ENCODE measurements at regions not wholly inside any gene's neighbourhood (a gene's known extent, or its start where the extent isn't known, plus 50 kb on each side); places are given as distances from the start of the nearest gene placed in this dataset.

DNA sequence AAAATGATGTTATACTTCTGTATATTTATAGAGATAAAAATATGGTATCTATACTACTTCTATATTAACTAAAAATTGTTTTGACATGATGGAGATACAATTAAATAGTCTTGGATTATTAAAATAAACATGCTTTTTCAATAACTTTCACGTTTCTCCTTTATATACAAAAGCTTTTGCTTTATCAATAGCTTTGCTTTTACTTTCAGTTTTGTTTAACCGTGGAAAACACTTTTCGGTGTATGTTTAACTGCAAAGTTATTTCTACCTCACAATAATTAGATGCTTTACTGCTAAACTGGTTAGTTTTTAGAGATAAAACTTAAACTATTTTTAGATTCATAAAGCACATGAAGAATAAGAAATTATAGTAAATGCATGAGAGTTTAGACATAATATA lies 432.1 kb upstream of the PCDH15 start:
- no peak overlapping the region for H3K27ac ChIP-seq (replicated peaks)
- H3K4me3 ChIP-seq, result peak overlapping the region; percentile 0
- DNase-seq, result no peak
- no peaks in the 10 kb centered on the region for H3K36me3 ChIP-seq
- intact Hi-C loops (cut with micrococcal nuclease), result no loop called here
- TF ChIP-seq, protein P1, sequence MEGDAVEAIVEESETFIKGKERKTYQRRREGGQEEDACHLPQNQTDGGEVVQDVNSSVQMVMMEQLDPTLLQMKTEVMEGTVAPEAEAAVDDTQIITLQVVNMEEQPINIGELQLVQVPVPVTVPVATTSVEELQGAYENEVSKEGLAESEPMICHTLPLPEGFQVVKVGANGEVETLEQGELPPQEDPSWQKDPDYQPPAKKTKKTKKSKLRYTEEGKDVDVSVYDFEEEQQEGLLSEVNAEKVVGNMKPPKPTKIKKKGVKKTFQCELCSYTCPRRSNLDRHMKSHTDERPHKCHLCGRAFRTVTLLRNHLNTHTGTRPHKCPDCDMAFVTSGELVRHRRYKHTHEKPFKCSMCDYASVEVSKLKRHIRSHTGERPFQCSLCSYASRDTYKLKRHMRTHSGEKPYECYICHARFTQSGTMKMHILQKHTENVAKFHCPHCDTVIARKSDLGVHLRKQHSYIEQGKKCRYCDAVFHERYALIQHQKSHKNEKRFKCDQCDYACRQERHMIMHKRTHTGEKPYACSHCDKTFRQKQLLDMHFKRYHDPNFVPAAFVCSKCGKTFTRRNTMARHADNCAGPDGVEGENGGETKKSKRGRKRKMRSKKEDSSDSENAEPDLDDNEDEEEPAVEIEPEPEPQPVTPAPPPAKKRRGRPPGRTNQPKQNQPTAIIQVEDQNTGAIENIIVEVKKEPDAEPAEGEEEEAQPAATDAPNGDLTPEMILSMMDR (IDR thresholded peaks at IDR 0.05; ENCODE audit: borderline replicate concordance), result no peak
- no peaks in the 10 kb centered on the region for H3K27me3 ChIP-seq (ENCODE audit: low read depth)
- H3K4me1 ChIP-seq, result no peaks in the 10 kb centered on the region
- H3K9me3 ChIP-seq (replicated peaks), result no peaks in the 10 kb centered on the region

DNA sequence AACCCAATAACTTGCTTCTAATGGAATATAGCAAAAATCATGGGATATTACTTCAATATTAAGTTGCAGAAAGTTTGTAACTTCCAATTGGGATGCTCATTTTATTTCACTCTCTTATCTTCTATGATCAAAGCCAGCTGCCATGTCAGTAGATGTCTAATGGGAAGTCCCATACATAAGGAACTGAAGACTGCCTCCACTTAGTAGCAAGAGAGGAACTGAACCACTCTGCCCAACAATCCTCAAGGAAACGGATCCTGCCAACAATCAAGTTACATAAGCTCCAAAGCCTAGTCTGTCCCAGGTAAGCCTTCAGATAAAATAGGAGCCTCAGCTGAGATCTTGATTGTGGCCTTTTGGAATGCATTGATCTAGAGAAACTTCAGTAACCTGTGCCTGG lies 431.5 kb upstream of the PCDH15 start:
- Histone ChIP-seq H3K27me3 (ENCODE audit: low read depth) (no peaks in the 10 kb centered on the region), H3K27ac (replicated peaks) (no peak overlapping the region), H3K36me3 (no peaks in the 10 kb centered on the region), H3K4me1 (no peaks in the 10 kb centered on the region), H3K9me3 (replicated peaks) (no peaks in the 10 kb centered on the region), H3K4me3 (no peak overlapping the region)
- intact Hi-C loops (cut with micrococcal nuclease), result no loop called here
- DNase-seq, result no peak
- TF ChIP-seq, protein P1 (IDR thresholded peaks at IDR 0.05; ENCODE audit: borderline replicate concordance), result no peak

DNA sequence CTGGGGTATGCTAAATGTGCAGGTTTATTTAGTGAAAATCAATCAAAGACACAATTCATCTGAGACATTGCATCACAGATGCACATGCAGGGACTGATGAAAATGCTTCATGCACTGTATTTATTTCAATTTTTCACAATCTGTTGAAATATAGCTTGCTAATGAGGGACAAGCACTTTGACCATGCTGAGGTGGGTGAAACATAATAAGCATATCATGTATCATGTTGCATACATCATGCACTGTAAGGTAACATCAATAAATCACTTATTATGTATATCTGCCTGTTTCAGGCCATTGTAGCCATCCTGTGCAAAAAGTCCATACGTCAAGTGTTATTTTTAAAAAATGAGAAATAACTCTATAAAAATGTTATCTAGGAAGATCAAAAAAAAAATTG lies 426.9 kb upstream of the PCDH15 start:
- Histone ChIP-seq H3K4me3 (no peak overlapping the region), H3K27me3 (ENCODE audit: low read depth) (no peaks in the 10 kb centered on the region), H3K9me3 (replicated peaks) (no peaks in the 10 kb centered on the region), H3K4me1 (no peaks in the 10 kb centered on the region), H3K27ac (replicated peaks) (no peak overlapping the region), H3K36me3 (no peaks in the 10 kb centered on the region)
- DNase-seq, result no peak
- TF ChIP-seq, protein P1 (IDR thresholded peaks at IDR 0.05; ENCODE audit: borderline replicate concordance), result no peak
- intact Hi-C loops (cut with micrococcal nuclease), result no loop called here

DNA sequence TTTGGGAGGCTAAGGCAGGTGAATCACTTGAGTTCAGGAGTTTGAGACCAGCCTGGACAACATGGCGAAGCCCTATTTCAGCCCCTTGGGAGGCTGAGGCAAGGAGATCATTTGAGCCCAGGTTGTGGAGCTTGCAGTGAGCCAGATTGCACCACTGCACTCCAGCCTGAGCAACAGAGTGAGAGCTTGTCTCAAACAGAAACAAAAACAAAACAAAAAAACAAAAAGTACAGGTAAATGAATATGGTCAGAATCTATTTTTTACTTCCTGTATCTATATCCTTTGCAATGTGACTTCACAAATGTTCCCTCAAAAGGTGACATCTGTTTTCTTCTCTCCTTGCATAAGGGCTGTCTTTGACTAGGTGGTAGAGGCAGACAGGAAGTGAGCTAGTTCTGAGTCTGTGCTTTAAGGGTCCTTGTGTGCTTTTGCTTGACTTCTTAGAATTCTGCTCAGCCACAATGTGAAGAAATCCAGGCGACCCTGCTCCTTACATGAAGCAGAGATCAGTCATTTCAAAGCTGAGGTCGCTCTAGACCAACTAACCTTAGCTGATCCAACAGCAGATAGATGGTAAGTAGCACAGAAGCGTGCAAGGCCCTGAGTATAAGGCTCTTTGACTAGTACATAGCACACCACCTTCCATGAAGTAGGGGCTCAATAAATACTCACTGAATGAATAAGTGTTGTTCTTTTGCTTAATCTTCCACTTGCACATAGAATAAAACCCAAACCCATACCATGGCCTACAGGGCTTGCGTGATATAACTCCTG lies 423.2 kb upstream of the PCDH15 start:
- TF ChIP-seq, protein P1 (IDR thresholded peaks at IDR 0.05; ENCODE audit: borderline replicate concordance), result no peak
- intact Hi-C loops (cut with micrococcal nuclease), result no loop called here
- H3K4me3 ChIP-seq, result no peak overlapping the region

DNA sequence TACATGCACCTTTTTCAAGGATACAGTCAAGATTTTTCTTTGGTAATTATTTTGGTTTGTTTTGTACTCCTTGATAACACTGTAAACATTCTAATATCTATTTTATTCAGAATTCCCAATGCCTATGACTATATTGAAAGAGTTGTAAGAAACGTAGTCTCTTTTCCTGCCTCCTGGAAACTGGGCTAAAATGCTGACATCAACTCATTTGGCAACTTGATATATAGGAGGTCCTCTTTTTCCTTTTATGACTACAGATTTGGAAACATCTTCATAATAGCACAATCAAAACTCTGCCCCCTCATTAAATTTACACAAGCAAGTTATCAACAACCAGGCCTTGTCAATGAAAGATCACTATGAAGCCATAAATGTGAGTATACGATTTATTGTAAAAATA lies 422.3 kb upstream of the PCDH15 start:
- Histone ChIP-seq H3K4me3 (no peak overlapping the region), H3K27me3 (ENCODE audit: low read depth) (no peaks in the 10 kb centered on the region), H3K9me3 (replicated peaks) (no peaks in the 10 kb centered on the region), H3K27ac (replicated peaks) (no peak overlapping the region), H3K4me1 (no peaks in the 10 kb centered on the region), H3K36me3 (no peaks in the 10 kb centered on the region)
- TF ChIP-seq, protein P1 (IDR thresholded peaks at IDR 0.05; ENCODE audit: borderline replicate concordance), result no peak
- intact Hi-C loops (cut with micrococcal nuclease), result no loop called here
- DNase-seq, result no peak

More for the DNA sequence above, 423.2 kb upstream of the PCDH15 start:
- Histone ChIP-seq H3K9me3 (replicated peaks) (no peaks in the 10 kb centered on the region), H3K36me3 (no peaks in the 10 kb centered on the region), H3K27me3 (ENCODE audit: low read depth) (no peaks in the 10 kb centered on the region), H3K27ac (replicated peaks) (no peak overlapping the region), H3K4me1 (no peaks in the 10 kb centered on the region)
- no peak for DNase-seq
